ENCODE measurements at regions not wholly inside any gene's neighbourhood (a gene's known extent, or its start where the extent isn't known, plus 50 kb on each side); places are given as distances from the start of the nearest gene placed in this dataset.
"Not testable (repeated sequence)": the region's sequence is repeated elsewhere in the genome, so short reads cannot be mapped to it uniquely, and the experiment has no call there.

DNA sequence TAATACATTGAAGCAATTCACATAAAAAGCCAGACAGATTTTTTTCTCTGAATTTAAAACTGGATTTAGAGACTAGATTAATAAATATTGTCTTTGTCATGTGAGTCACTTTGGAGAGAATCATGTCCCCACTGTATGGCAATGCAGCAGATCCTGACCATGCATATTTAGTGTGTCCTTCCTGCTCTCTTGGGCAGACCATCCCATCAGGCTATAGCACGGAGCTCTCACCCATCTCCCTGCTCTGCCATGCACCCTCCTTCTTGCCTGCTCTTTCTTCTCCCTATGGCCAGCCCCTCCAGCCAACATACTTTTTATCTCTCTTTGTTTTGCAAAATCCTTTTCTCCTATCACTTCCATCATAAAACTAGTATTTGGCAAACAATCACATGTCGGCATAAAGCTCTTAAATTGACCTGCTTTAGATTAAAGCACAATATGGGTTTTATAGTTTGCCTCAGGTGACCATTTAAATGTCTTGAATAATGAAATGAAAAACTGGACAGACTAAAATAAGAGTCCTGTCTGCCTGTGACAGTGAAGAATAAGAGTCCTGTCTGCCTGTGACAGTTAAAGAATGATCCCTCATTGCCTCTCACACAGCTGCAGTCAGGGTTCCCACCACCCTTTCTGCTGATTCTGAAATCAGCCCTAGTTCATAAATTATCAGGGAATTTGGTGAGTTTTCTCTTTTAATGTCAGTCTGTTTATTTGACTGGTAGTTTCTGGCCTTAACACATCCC lies 315.0 kb upstream of the PLGLB2 start:
- H3K9me3 ChIP-seq (ENCODE audit: control insufficient read depth in 5 of 5, low read length in 5 of 5); H3K27ac ChIP-seq (ENCODE audit: low read depth, low read length); H3K4me3 ChIP-seq (ENCODE audit: low read depth in 1 of 5, low read length in 5 of 5); H3K9ac ChIP-seq (ENCODE audit: low read length in 5 of 5); H3K4me1 ChIP-seq (ENCODE audit: control insufficient read depth in 5 of 5, insufficient read depth in 5 of 5, low read length in 5 of 5); H3K27me3 ChIP-seq (ENCODE audit: control insufficient read depth in 5 of 5, insufficient read depth in 4 of 5, low read length in 5 of 5); H3K36me3 ChIP-seq (ENCODE audit: control insufficient read depth in 5 of 5, insufficient read depth in 5 of 5, low read length in 5 of 5): not testable (repeated sequence)

DNA sequence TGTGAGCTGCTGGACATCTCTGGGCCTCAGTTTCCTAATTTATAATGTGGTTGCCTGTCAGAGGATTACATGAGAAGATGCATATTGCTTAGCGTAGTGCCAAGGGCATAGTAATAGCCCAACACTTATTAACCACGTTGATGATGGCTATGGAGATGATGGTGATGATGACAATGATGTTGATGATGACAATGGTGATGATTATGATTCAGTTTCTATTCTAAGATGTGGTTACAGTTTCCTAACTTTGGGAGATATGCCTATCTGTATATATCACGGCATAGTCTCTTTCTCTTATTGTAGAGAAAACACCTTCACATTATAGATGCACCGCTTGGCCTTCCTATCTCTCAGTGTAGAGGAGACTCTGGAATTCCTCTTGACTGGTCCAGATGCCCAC lies 311.9 kb upstream of the PLGLB2 start:
- H3K27ac ChIP-seq (ENCODE audit: low read depth, low read length); H3K9me3 ChIP-seq (ENCODE audit: control insufficient read depth in 5 of 5, low read length in 5 of 5); H3K4me3 ChIP-seq (ENCODE audit: low read depth in 1 of 5, low read length in 5 of 5); H3K36me3 ChIP-seq (ENCODE audit: control insufficient read depth in 5 of 5, insufficient read depth in 5 of 5, low read length in 5 of 5); H3K27me3 ChIP-seq (ENCODE audit: control insufficient read depth in 5 of 5, insufficient read depth in 4 of 5, low read length in 5 of 5); H3K9ac ChIP-seq (ENCODE audit: low read length in 5 of 5): not testable (repeated sequence)
- H3K4me1 ChIP-seq (ENCODE audit: control insufficient read depth in 5 of 5, insufficient read depth in 5 of 5, low read length in 5 of 5) = peaks cover 0 to 17% (median 4%) of the 10 kb centered on the region in 5 donors

DNA sequence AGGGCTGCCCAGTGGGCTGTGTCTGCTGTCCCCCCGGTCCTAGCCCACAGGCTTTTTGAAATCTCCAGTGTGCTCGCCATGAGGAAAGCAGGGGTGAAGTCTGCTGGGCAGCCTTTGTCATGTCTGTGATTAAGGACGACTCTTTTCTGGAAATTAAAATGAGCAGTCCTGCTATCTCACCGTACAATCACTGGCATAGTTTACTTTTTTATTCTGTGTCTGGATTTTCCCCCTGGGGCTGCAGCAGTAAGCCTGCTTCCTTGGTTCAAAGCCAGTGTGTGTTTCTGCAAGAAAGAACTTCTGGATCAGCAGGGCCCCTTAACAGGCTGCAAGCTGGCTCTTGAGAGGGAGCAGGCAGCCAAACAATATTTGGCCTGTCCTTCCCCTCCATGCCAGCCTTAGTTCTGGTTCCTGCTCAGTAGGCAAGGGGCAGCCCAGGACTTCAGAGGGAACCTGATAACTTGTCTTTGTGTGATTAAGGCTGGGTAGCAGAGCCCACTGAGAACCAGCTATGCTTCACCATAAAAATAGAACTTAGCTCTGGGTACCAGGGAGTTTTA lies 310.1 kb upstream of the PLGLB2 start:
- H3K9me3 ChIP-seq (ENCODE audit: control insufficient read depth in 5 of 5, low read length in 5 of 5); H3K36me3 ChIP-seq (ENCODE audit: control insufficient read depth in 5 of 5, insufficient read depth in 5 of 5, low read length in 5 of 5); H3K27ac ChIP-seq (ENCODE audit: low read depth, low read length); H3K27me3 ChIP-seq (ENCODE audit: control insufficient read depth in 5 of 5, insufficient read depth in 4 of 5, low read length in 5 of 5); H3K9ac ChIP-seq (ENCODE audit: low read length in 5 of 5); H3K4me3 ChIP-seq (ENCODE audit: low read depth in 1 of 5, low read length in 5 of 5): not testable (repeated sequence)
- H3K4me1 ChIP-seq (ENCODE audit: control insufficient read depth in 5 of 5, insufficient read depth in 5 of 5, low read length in 5 of 5) = peaks cover 0 to 17% (median 4%) of the 10 kb centered on the region in 5 donors

DNA sequence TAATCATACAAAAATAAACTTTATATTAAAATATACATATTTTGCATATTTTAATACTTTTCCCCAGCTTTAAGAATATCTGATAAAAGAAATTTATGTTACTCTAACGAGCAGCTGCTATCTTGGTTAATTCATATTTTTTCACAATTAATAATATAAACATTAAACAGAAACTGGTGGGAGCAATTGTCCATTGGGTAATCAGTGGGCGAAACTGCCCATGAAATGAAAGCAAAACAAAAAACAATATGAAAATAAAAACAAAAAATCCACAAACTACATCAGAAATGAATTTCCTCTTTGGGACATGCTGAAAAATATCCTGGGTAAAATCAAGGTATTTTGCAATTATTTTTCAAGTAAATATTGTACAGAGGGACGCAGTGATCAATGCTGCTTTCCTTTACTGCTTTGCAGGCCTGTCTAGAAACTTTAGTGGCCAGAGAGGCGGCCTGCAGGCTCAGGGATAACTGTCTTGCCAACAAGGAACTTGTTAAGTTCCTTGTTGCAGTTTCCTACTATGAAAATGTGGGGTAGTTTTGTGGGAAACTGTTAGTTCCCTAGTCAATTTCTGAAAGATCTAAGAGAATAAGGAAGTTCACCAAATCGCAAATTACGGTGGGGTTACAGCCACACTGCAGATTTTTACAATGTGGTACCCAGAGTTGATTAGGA lies 309.0 kb upstream of the PLGLB2 start:
- H3K36me3 ChIP-seq (ENCODE audit: control insufficient read depth in 5 of 5, insufficient read depth in 5 of 5, low read length in 5 of 5); H3K27me3 ChIP-seq (ENCODE audit: control insufficient read depth in 5 of 5, insufficient read depth in 4 of 5, low read length in 5 of 5); H3K27ac ChIP-seq (ENCODE audit: low read depth, low read length); H3K9ac ChIP-seq (ENCODE audit: low read length in 5 of 5); H3K4me3 ChIP-seq (ENCODE audit: low read depth in 1 of 5, low read length in 5 of 5); H3K9me3 ChIP-seq (ENCODE audit: control insufficient read depth in 5 of 5, low read length in 5 of 5): not testable (repeated sequence)
- H3K4me1 ChIP-seq (ENCODE audit: control insufficient read depth in 5 of 5, insufficient read depth in 5 of 5, low read length in 5 of 5) = peaks cover 0 to 17% (median 4%) of the 10 kb centered on the region in 5 donors

DNA sequence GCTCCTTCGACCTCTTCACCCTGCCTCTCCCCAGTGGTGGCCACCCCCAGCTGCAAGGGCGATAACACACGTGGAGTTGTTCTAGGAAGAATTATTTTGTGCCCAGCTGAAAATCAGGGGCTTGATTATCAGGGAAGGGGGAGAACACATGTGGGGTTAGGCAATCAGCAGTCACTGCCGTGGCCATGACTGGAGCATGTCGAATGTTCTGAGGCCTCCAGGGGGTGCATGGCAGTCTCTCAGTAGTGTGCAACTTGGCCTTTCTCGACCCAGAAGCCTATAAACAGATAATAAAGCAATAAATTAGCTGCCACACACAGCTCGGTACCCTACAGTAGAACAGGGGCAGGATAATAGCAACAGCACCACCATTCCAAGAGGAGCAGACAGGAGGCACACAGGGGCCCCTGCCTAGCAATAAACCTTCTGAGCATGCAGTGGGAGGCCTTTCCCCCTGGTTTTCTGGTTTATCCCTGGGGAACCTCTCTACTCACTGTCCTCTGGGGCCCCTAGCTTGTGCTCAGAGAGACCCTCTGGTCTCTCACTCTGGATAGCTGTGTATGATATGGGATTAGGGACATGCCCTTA lies 308.2 kb upstream of the PLGLB2 start:
- H3K27ac ChIP-seq (ENCODE audit: low read depth, low read length); H3K9ac ChIP-seq (ENCODE audit: low read length in 5 of 5); H3K27me3 ChIP-seq (ENCODE audit: control insufficient read depth in 5 of 5, insufficient read depth in 4 of 5, low read length in 5 of 5); H3K4me3 ChIP-seq (ENCODE audit: low read depth in 1 of 5, low read length in 5 of 5); H3K36me3 ChIP-seq (ENCODE audit: control insufficient read depth in 5 of 5, insufficient read depth in 5 of 5, low read length in 5 of 5); H3K9me3 ChIP-seq (ENCODE audit: control insufficient read depth in 5 of 5, low read length in 5 of 5): not testable (repeated sequence)
- peaks cover 0 to 17% (median 4%) of the 10 kb centered on the region in 5 donors for H3K4me1 ChIP-seq (ENCODE audit: control insufficient read depth in 5 of 5, insufficient read depth in 5 of 5, low read length in 5 of 5)

DNA sequence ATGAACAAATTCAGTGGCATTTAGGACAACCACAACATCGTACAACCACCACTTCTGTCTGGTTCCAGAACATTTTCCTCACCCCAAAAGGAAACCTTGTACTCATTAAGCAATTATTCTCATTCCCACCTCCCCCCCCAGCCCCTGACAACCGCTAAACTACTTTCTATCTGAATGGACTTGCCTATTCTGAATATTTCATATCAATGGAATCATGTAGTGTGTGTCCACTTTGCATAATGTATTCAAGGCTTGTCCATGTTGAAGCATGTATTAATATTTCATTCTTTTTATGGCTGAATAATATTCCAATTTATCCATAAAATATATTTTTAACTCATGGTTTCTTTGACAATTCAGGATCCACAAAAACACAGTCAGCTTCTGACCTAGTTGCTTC lies 307.2 kb upstream of the PLGLB2 start:
- not testable (repeated sequence) for H3K9me3 ChIP-seq (ENCODE audit: control insufficient read depth in 5 of 5, low read length in 5 of 5); H3K27ac ChIP-seq (ENCODE audit: low read depth, low read length); H3K4me3 ChIP-seq (ENCODE audit: low read depth in 1 of 5, low read length in 5 of 5); H3K36me3 ChIP-seq (ENCODE audit: control insufficient read depth in 5 of 5, insufficient read depth in 5 of 5, low read length in 5 of 5); H3K9ac ChIP-seq (ENCODE audit: low read length in 5 of 5); H3K27me3 ChIP-seq (ENCODE audit: control insufficient read depth in 5 of 5, insufficient read depth in 4 of 5, low read length in 5 of 5)
- H3K4me1 ChIP-seq (ENCODE audit: control insufficient read depth in 5 of 5, insufficient read depth in 5 of 5, low read length in 5 of 5) = peaks cover 0 to 17% (median 4%) of the 10 kb centered on the region in 5 donors

DNA sequence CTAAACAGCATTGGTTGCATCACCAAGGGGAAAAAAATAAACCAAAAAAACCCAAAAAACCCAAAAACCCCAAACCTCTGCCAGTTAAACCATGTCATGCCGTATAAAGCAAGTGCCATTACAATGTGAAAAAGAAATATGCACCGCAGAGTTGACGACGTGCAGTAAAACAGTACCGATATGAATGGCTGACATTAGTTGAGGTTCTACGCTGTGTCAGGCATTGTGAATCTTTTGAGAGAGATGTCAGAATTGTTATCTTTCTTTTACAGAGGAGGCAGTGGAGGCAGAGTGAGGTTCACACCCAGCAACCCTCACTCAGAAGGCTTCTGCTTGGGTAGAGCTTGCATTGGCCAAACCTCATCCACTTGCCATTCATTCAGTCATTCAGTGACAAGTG lies 306.5 kb upstream of the PLGLB2 start:
- peaks cover 0 to 17% (median 4%) of the 10 kb centered on the region in 5 donors for H3K4me1 ChIP-seq (ENCODE audit: control insufficient read depth in 5 of 5, insufficient read depth in 5 of 5, low read length in 5 of 5)
- H3K36me3 ChIP-seq (ENCODE audit: control insufficient read depth in 5 of 5, insufficient read depth in 5 of 5, low read length in 5 of 5); H3K4me3 ChIP-seq (ENCODE audit: low read depth in 1 of 5, low read length in 5 of 5); H3K9ac ChIP-seq (ENCODE audit: low read length in 5 of 5); H3K27ac ChIP-seq (ENCODE audit: low read depth, low read length); H3K27me3 ChIP-seq (ENCODE audit: control insufficient read depth in 5 of 5, insufficient read depth in 4 of 5, low read length in 5 of 5); H3K9me3 ChIP-seq (ENCODE audit: control insufficient read depth in 5 of 5, low read length in 5 of 5): not testable (repeated sequence)

DNA sequence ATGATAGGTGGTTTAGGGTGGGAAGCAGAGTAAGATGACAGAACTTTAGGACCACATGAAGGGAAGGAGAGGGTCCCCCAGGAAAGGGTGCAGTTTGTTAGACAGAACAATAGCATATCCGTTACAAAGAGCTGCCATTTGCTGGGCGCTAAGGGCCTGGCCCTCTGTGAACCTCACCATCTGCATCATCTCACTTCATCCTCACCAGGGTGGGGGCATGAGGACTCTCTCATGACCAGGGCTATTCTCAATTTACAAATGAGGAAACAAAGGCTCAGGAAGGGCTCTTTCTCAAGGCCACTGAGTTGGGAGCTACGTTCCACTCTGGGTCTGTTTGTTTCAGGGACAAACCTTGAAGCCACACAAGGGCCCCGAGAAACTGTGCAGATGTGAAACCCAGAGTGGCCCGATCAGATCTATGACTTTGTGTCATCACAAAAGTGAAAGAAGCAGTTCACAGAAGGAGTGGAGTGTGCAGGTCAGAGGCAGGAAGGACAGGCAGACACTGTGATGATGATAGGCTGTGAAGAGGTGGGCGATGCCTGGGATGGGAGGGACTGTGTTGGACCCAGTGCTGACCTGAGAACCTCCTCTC lies 304.8 kb upstream of the PLGLB2 start:
- not testable (repeated sequence) for H3K9me3 ChIP-seq (ENCODE audit: control insufficient read depth in 5 of 5, low read length in 5 of 5); H3K36me3 ChIP-seq (ENCODE audit: control insufficient read depth in 5 of 5, insufficient read depth in 5 of 5, low read length in 5 of 5)

DNA sequence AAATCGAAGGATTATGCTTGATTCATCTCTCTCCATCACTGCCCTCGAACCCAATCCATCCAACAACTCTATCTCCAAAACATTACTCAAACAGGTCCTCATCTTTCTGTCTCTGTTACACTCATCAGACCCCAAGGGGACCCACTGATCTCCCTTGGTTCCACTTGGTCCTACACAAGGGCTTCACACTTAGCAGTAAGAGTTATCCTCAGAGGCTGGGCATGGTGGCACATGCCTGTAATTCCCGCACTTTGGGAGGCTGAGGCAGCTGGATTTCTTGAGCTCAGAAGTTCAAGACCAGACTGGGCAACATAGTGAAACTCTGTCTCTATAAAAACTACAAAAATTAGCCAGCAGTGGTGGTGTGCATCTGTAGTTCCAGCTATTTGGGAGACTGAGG lies 302.9 kb upstream of the PLGLB2 start:
- H3K4me3 ChIP-seq (ENCODE audit: low read depth in 1 of 5, low read length in 5 of 5); H3K27me3 ChIP-seq (ENCODE audit: control insufficient read depth in 5 of 5, insufficient read depth in 4 of 5, low read length in 5 of 5); H3K9me3 ChIP-seq (ENCODE audit: control insufficient read depth in 5 of 5, low read length in 5 of 5); H3K4me1 ChIP-seq (ENCODE audit: control insufficient read depth in 5 of 5, insufficient read depth in 5 of 5, low read length in 5 of 5); H3K9ac ChIP-seq (ENCODE audit: low read length in 5 of 5); H3K36me3 ChIP-seq (ENCODE audit: control insufficient read depth in 5 of 5, insufficient read depth in 5 of 5, low read length in 5 of 5); H3K27ac ChIP-seq (ENCODE audit: low read depth, low read length): not testable (repeated sequence)

More for the DNA sequence above, 304.8 kb upstream of the PLGLB2 start:
- H3K4me3 ChIP-seq (ENCODE audit: low read depth in 1 of 5, low read length in 5 of 5); H3K27ac ChIP-seq (ENCODE audit: low read depth, low read length); H3K27me3 ChIP-seq (ENCODE audit: control insufficient read depth in 5 of 5, insufficient read depth in 4 of 5, low read length in 5 of 5); H3K9ac ChIP-seq (ENCODE audit: low read length in 5 of 5); H3K4me1 ChIP-seq (ENCODE audit: control insufficient read depth in 5 of 5, insufficient read depth in 5 of 5, low read length in 5 of 5): not testable (repeated sequence)

Measured in subcutaneous abdominal adipose tissue (tissue), 5 donors.